ENCODE measurements at regions not wholly inside any gene's neighbourhood (a gene's known extent, or its start where the extent isn't known, plus 50 kb on each side); places are given as distances from the start of the nearest gene placed in this dataset.

DNA sequence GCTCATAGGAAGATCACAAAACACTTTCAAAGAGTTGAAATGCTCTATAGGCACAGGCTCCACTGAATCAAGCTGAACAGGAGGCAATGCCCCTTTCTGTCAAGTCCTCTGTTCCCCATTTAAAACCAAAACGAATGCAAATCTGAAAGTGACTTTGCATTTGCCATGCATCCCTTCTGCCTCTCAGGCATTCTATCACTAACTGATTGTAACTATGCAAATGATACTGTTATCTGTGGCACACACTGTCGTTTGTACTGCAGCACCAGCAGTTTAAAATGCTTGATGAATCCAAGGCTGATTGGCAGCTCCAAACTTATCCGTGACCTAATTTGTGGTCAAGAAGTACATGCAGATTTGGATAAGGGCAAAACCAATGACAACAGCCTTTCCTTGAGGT is 1067.5 kb upstream of the MAP3K7 start:
- TF ChIP-seq GATA3 (IDR thresholded peaks at IDR 0.05; ENCODE audit: low read depth, low read length): no peak
- no peak for TF ChIP-seq GATA2 (IDR thresholded peaks at IDR 0.05; ENCODE audit: low read depth, low read length)
